Ovary (tissue), 7 donors: ENCODE measurements at regions not wholly inside any gene's neighbourhood (a gene's known extent, or its start where the extent isn't known, plus 50 kb on each side); places are given as distances from the start of the nearest gene placed in this dataset.

Experiments used
- DNase-seq, 5 donors: peaks; one replicate each; pipeline ENCODE4 v3.0.0-alpha.2; 2019 to 2020
- H3K27ac ChIP-seq, 2 donors: fragments of 200-600 bp; one replicate each; pipeline versions ENCODE4 v1.5.1 to v1.8.0; 2019 to 2022
- H3K27me3 ChIP-seq: fragments of 200-600 bp; one replicate; pipeline ENCODE4 v1.8.0; 2022
- H3K36me3 ChIP-seq: fragments of 200-600 bp; sonication (generic); one replicate; pipeline ENCODE4 v1.5.1; 2019
- H3K4me1 ChIP-seq: one replicate; pipeline ENCODE4 v1.8.1; 2013; ENCODE audit warnings: mild to moderate bottlenecking, moderate library complexity; ENCODE audit not compliant: insufficient read depth
- H3K4me3 ChIP-seq: fragments of 200-600 bp; sonication (generic); one replicate; pipeline ENCODE4 v1.5.1; 2017
- H3K9me3 ChIP-seq, 2 donors: fragments of 200-600 bp in 1 of 2; sonication (generic) in 1 of 2; one replicate each; pipeline versions ENCODE4 v1.5.1 to v1.8.1; 2013 to 2019; ENCODE audit warnings: mild to moderate bottlenecking in 1 of 2, moderate library complexity in 1 of 2
- EP300 ChIP-seq: sonication (generic); formaldehyde crosslinking; IDR thresholded peaks from one replicate; pipeline ENCODE4 v1.6.1; 2017; ENCODE audit warnings: antibody characterized with exemption
- POLR2A ChIP-seq: fragments of 450-650 bp; IDR thresholded peaks from one replicate; pipeline ENCODE4 v1.6.1; 2017; ENCODE audit warnings: antibody characterized with exemption, mild to moderate bottlenecking, moderate library complexity
- WGBS, 3 donors: extraction: QIAGEN DNeasy Blood & Tissue Kit in 1 of 3; methylation state at CpG; one replicate each; pipeline versions ENCODE4 v1.1.5 to v1.1.7; 2013 to 2017; 5-methylcytosine and 5-hydroxymethylcytosine counted together
- intact Hi-C, 4 donors: fragments of 100-400 bp; cut with DNase I; formaldehyde crosslinking; loops; one replicate each; pipeline versions ENCODE4 v1.11.0 to v1.15.1; 2022 to 2023
- TF ChIP-seq, protein P1 (sequence below), 3 donors: fragments of 450-650 bp in 2 of 3; fragments of 200-600 bp in 1 of 3; IDR thresholded peaks; one replicate each; pipeline versions ENCODE4 v1.5.1 to v1.8.0; 2016 to 2022; ENCODE audit warnings: antibody characterized with exemption in 3 of 3, mild to moderate bottlenecking in 1 of 3
- donor health status: DM: no; HTN: no; CAD: no; lungs with moderate emphysema.
- donor health status: DM: no; HTN: no; CAD: no.
- donor health status: Bipolar disorder and iron deficiency.
- donor health status: DM: no; HTN: no; CAD: no.
- donor health status: DM: yes; HTN: yes; CAD: no.

DNA sequence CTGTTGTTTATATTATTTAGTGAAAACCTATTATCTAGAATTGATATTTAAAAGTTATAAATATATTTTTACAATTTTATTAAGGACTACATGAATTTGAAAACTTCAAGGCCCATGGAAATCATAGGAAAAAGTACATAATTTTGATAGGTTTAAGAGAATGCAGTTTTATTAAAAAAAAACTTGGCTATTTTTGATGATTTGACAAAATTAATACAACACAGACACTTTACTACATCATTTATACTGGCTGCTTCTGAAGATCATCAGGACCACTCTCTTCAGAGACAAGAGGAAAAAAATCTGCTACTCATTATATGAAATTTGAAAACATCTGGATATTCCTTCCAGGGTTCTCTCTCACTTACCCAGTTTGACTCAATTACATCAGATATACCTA lies 637.7 kb downstream of the BCKDHB start:
- Histone ChIP-seq H3K27ac (no peak overlapping the region), H3K4me1 (no peaks in the 10 kb centered on the region), H3K4me3 (no peak overlapping the region), H3K36me3 (no peaks in the 10 kb centered on the region), H3K27me3 (no peaks in the 10 kb centered on the region), H3K9me3 (no peaks in the 10 kb centered on the region)
- no peak for DNase-seq
- TF ChIP-seq EP300 (no peak), POLR2A (no peak)
- TF ChIP-seq, protein P1, sequence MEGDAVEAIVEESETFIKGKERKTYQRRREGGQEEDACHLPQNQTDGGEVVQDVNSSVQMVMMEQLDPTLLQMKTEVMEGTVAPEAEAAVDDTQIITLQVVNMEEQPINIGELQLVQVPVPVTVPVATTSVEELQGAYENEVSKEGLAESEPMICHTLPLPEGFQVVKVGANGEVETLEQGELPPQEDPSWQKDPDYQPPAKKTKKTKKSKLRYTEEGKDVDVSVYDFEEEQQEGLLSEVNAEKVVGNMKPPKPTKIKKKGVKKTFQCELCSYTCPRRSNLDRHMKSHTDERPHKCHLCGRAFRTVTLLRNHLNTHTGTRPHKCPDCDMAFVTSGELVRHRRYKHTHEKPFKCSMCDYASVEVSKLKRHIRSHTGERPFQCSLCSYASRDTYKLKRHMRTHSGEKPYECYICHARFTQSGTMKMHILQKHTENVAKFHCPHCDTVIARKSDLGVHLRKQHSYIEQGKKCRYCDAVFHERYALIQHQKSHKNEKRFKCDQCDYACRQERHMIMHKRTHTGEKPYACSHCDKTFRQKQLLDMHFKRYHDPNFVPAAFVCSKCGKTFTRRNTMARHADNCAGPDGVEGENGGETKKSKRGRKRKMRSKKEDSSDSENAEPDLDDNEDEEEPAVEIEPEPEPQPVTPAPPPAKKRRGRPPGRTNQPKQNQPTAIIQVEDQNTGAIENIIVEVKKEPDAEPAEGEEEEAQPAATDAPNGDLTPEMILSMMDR (IDR thresholded peaks at IDR 0.05), result no peak
- intact Hi-C loops, result no loop called here

DNA sequence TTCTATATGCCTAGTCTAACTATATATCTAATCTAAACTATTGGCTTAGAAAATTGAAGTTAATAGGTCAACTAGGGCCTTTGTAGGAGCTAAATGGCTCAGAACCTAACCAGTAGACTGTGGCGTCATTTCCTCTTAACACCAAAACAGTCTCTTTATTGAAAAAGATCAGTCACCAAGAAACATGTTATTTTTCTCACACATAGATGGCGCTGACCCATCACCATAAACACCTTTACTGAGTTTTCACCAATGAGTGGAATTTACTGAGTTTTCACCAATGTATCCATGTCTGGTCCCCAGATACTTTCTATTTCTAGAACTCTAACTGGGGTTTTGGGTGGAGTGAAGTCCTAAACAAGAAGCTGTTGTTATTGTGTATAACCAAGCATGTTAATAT lies 636.0 kb downstream of the BCKDHB start:
- no peak for DNase-seq
- intact Hi-C loops, result no loop called here
- whole genome bisulfite sequencing, 3 donors, result 22 to 41% (median 34%) methylated on average over 2 of the region's 2 CpGs
- no peak overlapping the region for H3K27ac ChIP-seq
- H3K27me3 ChIP-seq, result no peaks in the 10 kb centered on the region
- no peaks in the 10 kb centered on the region for H3K36me3 ChIP-seq
- no peak overlapping the region for H3K4me3 ChIP-seq
- no peaks in the 10 kb centered on the region for H3K4me1 ChIP-seq
- TF ChIP-seq, protein P1 (IDR thresholded peaks at IDR 0.05), result peak in 1 of 3 donors; percentile 23
- TF ChIP-seq EP300, result no peak
- no peaks in the 10 kb centered on the region for H3K9me3 ChIP-seq

DNA sequence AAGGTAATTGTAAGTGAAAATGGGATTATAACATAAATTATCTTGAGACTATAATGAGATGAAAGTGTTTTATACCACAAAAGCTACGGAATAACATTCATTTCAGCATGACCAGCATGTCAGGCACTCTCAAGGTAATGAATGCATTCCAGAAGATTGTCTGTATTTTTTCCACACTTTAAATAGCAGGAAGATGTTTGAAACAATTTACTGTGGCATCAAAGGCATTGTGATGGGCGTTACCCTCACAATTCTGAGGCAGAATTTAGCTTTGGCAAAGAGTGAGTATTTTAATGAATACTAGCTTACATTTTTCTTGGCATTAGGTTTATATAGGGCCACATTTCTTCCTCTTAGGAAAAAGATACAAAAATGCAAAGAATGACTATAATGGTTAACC lies 627.2 kb downstream of the BCKDHB start:
- no peak for DNase-seq
- Histone ChIP-seq H3K36me3 (no peaks in the 10 kb centered on the region), H3K27me3 (no peaks in the 10 kb centered on the region), H3K9me3 (no peaks in the 10 kb centered on the region), H3K4me3 (no peak overlapping the region), H3K27ac (no peak overlapping the region), H3K4me1 (no peaks in the 10 kb centered on the region)
- intact Hi-C loops, result no loop called here
- TF ChIP-seq EP300, result no peak
- TF ChIP-seq, protein P1 (IDR thresholded peaks at IDR 0.05), result no peak
- TF ChIP-seq POLR2A, result no peak
- WGBS, 3 donors, result 53 to 65% (median 62%) methylated on average over 2 of the region's 2 CpGs

DNA sequence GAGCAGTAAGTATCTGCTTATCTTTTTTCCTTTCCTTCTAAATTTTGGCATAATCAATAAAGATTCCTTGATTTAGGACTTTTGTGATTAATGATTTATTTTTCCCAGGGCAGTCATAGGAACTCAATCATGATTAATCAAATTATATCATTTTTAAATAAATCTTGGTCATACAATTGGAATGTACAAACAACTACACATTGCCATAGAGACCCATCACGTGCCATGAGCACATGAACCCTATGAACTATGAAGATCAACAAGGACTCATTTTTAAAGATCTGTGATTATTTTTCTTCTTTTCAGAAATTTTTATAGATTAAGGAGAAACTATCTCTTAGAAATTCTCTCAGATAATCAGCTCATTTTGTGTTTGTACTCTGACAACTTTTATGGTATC lies 622.4 kb downstream of the BCKDHB start:
- Histone ChIP-seq H3K4me3 (no peak overlapping the region), H3K27ac (no peak overlapping the region), H3K4me1 (no peaks in the 10 kb centered on the region), H3K36me3 (no peaks in the 10 kb centered on the region), H3K9me3 (no peaks in the 10 kb centered on the region), H3K27me3 (peaks cover 2% of the 10 kb centered on the region)
- TF ChIP-seq, protein P1 (IDR thresholded peaks at IDR 0.05), result no peak
- no peak for TF ChIP-seq POLR2A
- TF ChIP-seq EP300, result no peak
- 74 to 82% (median 78%) methylated on average over 1 of the region's 1 CpG for WGBS, 3 donors
- DNase-seq, result no peak
- intact Hi-C loops, result no loop called here
